PC-9 (cell line): ENCODE measurements at regions not wholly inside any gene's neighbourhood (a gene's known extent, or its start where the extent isn't known, plus 50 kb on each side); places are given as distances from the start of the nearest gene placed in this dataset.

Experiments used
- EZH2 ChIP-seq: fragments of 200-600 bp; sonication (generic); IDR thresholded peaks from 2 replicates; pipeline ENCODE4 v1.8.0; 2017; ENCODE audit warnings: antibody characterized with exemption, low read depth
- TF ChIP-seq, protein P1 (sequence below): fragments of 200-600 bp; sonication (generic); conservative IDR thresholded peaks from 2 replicates; pipeline ENCODE4 v1.6.1; 2017; ENCODE audit warnings: mixed run types, antibody characterized with exemption, mild to moderate bottlenecking, moderate library complexity

DNA sequence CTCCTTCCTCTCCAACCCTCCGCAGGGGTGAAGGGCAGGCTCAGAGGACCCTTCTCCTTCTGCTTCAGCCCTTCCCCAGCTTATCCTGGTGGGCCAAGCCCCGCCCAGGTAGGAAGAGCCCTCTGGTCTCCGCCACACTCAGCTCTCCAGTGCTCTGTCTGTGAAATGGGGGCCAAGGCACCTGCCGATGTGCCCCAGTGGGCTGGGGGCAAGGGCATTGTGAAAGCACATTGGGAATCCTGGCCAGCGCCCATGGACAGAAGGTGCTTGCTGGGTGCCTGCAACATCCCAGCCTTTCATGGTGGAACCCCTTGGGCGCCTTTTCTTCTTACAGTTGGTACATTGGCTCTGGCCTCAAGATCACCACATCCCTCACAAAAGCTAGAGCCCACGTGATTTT lies 150.8 kb downstream of the INHBB start:
- TF ChIP-seq, protein P1, sequence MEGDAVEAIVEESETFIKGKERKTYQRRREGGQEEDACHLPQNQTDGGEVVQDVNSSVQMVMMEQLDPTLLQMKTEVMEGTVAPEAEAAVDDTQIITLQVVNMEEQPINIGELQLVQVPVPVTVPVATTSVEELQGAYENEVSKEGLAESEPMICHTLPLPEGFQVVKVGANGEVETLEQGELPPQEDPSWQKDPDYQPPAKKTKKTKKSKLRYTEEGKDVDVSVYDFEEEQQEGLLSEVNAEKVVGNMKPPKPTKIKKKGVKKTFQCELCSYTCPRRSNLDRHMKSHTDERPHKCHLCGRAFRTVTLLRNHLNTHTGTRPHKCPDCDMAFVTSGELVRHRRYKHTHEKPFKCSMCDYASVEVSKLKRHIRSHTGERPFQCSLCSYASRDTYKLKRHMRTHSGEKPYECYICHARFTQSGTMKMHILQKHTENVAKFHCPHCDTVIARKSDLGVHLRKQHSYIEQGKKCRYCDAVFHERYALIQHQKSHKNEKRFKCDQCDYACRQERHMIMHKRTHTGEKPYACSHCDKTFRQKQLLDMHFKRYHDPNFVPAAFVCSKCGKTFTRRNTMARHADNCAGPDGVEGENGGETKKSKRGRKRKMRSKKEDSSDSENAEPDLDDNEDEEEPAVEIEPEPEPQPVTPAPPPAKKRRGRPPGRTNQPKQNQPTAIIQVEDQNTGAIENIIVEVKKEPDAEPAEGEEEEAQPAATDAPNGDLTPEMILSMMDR, result no peak
- TF ChIP-seq EZH2, result no peak
